GM21423 (cell line): ENCODE measurements at regions not wholly inside any gene's neighbourhood (a gene's known extent, or its start where the extent isn't known, plus 50 kb on each side); places are given as distances from the start of the nearest gene placed in this dataset.

Experiments
- ATAC-seq: cut with Tn5 transposase; IDR thresholded peaks from one replicate; pipeline ENCODE4 v1.9.1; 2021; ENCODE audit warnings: mild to moderate bottlenecking, moderate library complexity; ENCODE audit not compliant: unreplicated experiment

GRCh38 chr21:35768187-35768586 is 292.1 kb downstream of the SETD4 start:
- no peak for ATAC-seq

DNA sequence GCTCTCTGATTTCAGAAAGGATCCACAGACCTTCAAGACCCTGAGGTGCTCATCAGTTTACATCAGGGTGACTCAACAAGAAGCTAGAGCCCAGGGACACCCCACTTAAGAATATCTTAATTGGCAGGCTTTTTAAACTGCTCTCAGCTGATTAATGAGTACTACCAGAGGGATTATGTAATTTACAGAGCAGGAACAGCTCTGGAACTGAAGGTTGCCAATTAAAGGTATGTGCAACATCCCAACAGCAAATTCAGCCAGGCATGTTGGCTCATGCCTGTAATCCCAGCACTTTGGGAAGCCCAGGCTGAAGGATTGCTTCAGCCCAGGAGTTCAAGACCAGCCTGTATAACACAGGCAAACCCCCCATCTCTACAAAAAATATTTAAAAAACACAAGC is 295.7 kb downstream of the SETD4 start:
- ATAC-seq = no peak

GRCh38 chr21:35764077-35764476 is 296.2 kb downstream of the SETD4 start:
- ATAC-seq = no peak

DNA sequence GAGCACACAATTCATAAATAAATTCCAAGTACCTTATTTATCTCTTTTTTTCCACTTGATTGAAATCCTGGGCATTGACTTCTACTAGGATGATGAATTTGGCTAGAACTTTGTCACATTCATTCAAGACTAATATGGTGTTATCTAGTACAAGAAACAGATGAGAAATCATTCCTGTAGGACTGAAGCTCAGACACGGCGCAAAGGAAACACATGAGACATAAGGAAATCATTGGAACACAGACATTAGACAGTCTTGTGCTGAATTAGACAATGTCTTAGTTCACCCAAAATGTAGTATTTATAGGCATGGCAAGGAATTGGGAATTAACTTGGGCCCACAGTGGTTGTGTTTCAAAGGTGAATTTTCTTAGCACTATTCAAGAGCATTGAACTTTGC is 305.7 kb downstream of the SETD4 start:
- ATAC-seq = no peak

DNA sequence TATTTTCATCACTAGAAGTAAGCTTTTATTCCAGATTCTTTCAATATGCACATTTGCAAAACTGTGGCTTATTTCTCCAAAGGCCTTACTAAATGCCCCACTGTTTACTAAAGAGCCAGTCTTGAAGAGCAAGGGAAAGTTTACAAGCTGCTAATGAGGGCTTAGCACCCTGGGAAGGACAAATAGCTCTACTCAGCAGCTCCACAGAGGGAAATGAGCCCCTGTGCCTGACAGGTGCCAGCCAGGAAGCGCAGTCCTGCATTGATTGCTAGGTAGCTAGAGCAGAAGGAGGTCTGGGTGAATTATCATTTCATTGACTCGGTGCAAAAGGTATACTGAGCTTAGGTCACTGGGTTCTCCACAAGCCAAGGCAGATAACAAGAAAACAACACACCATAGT is 307.0 kb downstream of the SETD4 start:
- ATAC-seq = no peak

GRCh38 chr21:35751171-35751570 is 309.2 kb downstream of the SETD4 start:
- no peak for ATAC-seq

DNA sequence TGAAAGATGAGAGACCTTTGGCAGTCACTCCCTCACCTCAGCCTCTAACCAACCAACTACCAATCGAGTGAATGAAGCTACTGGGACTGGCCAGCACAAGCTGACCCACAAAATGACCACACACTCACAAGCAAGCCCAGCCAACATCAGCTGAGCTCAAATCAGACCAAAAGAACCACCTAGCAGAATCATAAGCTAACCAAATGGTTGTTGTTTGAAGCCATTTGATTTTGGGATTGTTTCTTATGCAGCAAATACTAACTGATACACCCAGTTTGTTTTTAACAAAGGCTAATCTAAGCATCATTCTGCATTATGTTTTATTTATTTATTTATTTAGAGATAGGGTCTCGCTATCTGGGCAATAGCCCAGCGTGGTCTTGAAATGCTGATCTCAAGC is 310.4 kb downstream of the SETD4 start:
- no peak for ATAC-seq

GRCh38 chr21:35748678-35749314 is 311.5 kb downstream of the SETD4 start:
- no peak for ATAC-seq

- ATAC-seq = no peak
These were observed 316.8 kb downstream of the SETD4 start for GRCh38 chr21:35743571-35743970.

DNA sequence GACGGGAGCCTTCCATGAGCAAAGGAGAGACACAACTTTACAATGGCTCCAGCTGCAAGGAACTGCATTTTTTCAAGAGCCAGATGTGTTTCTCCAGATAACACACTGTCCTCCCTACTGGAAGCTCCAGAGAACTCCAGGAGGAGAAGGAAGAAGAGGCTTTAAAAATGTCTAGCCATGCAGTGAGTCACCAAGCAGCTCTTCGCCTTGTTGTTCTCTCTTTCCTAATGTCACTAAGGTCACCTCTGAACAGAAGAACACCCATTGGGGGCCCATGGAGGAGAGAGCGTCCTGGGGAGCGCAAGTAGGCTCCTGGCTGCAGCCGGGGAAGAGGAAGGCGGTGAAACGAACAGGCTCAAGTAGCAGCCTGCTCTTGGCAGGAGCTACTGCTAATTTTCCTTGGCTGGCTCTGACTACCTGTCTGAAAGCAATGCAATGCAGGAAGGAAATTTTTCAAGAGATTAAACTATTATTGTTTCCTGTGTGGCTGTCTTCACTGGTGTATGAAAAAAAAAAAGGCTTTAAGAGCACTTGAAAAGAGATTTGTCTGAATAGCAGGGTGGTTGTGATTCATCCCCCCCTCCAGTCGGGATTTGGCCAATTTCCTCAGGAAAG is 321.9 kb downstream of the SETD4 start:
- ATAC-seq = no peak

DNA sequence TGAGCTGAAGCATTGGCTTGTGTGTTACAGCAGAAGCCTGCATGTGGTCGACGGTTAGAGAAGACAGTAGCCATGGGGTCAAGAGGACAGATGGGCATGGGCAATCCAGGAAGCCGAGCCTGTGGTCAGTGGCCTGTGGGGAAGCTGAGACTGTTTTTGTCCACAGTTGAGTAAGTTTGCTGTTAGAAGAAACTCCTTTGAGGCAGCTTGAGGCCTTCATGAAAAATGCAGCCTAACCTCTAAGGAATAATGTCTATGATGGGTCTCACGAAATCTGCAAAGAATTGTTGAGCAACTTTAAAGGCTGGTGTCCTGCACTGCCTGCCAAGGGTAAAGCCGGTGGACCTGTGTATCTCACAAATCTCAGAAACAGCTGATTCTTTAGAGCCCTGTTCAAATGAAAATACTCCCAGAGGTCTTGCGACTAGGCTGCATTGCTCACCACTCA is 322.4 kb downstream of the SETD4 start:
- no peak for ATAC-seq

DNA sequence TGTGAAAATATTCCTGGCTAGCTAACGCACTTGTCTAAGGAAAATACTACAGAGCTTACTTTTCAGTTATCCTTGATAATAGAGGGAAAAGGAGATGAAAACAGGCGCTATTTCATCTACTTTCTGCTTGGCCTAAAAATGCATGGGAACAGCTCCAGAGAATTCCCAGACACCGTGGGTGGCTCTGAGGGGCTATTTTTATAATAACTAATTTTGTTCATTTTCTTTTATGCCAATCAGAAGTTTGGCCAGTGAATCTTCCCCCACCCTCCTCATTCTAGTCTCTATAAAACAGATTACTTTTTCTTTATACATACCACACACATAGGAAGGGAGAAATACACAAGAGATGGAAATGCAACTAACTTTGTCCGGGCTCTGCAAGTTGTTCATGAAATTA is 322.9 kb downstream of the SETD4 start:
- ATAC-seq = no peak

- ATAC-seq = no peak
These were observed 327.5 kb downstream of the SETD4 start for GRCh38 chr21:35732788-35733187.

GRCh38 chr21:35730325-35730724 is 330.0 kb downstream of the SETD4 start:
- ATAC-seq = no peak

DNA sequence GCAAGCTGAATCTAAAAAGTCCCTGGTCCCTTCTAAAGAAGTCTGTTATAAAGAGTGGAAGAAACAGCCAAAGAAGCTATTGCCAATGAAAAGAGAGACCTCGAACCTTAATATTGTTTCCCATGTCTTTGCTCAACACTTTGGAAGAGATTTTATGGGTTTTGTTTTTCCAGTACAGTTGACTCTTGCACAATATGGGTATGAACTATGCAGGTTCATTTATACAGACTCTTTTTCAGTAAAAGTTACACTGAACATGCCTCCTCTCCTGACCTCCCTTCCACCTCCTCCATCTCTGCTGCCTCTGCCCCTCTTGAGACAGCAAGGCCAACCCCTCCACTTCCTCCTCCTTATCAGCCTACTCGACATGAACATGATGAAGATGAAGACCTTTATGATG is 332.5 kb downstream of the SETD4 start:
- ATAC-seq = no peak

DNA sequence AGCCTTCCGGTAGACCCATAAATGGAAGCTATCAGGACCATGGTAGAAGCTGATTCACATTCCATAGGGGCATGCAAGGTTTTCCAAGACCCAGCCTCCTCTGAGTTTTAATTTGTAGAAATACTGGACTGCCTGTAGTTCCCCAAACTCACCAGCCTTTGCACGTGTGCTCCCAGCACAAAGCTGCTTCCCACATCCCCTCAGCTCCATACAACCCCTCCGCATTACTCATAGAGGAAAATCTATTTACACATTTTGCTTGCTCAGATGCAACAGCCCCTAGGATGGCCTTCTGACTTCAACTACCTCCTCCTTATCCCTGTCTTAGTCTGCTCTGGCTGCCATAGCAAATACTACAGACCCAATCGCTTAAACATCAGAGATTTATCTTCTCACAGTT is 336.2 kb downstream of the SETD4 start:
- no peak for ATAC-seq

GRCh38 chr21:35721701-35722100 is 338.6 kb downstream of the SETD4 start:
- no peak for ATAC-seq

DNA sequence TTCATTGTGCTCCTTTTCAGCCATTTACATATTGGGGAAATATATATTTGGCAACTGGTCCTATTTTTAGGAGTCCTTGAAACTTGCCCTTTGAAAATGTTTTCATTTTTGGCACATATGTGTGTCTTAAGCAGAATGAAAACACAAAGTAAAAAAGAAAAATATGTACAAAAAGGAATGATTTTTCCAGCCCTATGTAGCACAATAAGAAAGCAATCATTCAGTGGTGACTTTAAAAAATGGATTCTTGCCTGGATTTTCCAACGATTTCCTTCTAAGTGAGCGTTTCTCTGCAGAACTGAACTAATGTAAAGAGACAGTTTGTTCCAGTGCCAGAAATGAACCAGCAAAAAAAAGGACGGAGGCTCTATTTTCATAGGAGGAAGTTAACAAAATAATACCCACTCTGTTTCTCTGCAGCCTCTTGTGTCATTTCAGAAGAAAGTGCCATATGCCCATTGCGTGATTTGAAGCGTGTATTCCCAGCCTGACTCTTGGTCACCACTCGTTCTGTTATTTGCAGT is 340.1 kb downstream of the SETD4 start:
- ATAC-seq = no peak

DNA sequence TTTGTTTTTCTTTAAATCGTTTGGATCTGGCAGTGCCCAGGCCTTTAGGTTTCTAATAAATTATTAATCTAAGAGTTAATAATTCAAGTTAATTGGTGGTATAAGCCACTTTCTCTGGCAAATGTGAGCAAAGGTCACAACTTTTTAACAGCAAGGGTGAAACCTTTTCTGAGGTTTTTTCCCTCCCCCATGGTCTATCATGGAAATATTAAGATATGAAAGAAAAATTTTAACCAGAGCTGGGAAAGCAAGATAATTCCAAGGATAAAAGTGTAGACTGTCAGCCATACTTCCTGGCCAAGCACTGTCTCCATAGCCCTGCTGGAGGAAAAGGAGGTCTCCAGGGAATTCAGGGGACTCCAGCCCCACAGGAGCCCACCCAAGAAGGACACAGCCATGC is 341.2 kb downstream of the SETD4 start:
- ATAC-seq = no peak

GRCh38 chr21:35716876-35717565 is 343.3 kb downstream of the SETD4 start:
- ATAC-seq = no peak

GRCh38 chr21:35713914-35714313 is 346.4 kb downstream of the SETD4 start:
- no peak for ATAC-seq

DNA sequence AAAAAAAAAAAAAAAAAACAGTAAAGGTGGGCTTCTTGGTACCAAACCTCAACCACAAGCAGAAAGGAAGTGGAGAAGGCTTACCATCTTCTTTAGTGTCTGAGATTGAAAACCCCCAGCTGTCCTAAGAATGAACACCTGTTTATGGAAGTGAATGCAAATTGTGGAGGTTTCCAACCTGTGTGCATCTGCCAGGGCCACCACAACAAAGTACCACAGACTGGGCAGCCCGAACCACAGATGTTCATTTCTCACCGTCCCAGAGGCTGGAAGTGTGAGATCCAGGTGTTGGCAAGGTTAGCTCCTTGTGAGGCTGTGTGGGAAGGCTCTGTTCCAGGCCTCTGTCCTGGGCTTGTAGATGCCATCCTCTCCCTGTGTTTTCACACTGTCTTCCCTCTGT is 348.7 kb downstream of the SETD4 start:
- ATAC-seq = no peak
